HG02759 (cell line): ENCODE measurements at regions not wholly inside any gene's neighbourhood (a gene's known extent, or its start where the extent isn't known, plus 50 kb on each side); places are given as distances from the start of the nearest gene placed in this dataset.

Source experiments
- ATAC-seq: cut with Tn5 transposase; IDR thresholded peaks from one replicate; pipeline ENCODE4 v1.9.1; 2021; ENCODE audit warnings: mild to moderate bottlenecking, moderate library complexity; ENCODE audit not compliant: unreplicated experiment

DNA sequence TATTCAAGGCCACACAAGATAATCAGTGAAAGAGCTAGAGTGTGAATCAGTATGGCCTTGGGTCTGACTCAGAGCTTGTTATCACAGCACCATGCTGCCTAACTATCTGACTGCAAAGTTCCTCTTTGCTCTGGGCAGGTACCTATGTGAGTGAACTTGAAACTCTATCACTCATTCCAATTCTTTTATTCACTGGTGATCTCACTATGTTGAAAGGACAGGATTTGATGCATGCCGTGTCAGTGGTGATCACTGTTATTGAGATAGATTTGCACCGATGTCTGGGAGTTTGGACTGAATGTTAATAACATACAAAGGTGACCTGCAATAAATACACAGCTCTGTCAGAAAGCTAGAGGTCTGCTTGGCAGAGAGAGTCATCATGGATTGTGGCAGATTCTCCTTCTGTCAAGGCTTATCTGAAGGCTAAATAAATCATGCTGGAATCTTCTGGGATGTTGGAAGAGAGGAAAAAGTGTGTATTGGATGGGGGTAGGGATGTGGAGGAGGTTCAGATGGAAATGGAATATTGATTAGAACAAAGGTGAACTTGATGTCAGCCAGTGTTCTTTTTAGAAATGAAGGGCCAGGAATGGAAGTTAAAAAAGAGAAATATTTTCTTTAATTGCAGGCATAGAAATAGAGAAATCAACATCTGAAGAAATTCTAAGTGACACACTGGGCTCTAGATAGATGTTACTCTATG is 91.8 kb upstream of the TNC start:
- ATAC-seq = peak; percentile 61

DNA sequence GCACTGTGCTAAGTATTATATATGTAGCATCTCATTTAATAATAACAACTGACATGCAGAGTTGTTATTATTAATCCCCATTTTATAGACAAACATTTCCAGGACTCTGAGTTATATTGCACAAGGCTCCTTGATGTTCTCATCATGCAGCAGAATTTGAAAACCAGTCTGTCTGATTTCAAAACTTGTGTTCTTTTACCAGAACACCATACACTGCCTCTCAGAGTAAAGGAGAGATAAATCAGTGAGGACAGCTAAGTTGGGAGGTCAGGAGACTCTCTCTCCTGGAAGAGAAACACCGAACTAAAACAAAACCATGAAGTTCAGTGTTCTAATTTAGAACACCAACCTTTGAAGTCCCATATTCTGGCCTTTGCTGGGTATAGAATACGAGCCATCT is 92.7 kb upstream of the TNC start:
- ATAC-seq = no peak

DNA sequence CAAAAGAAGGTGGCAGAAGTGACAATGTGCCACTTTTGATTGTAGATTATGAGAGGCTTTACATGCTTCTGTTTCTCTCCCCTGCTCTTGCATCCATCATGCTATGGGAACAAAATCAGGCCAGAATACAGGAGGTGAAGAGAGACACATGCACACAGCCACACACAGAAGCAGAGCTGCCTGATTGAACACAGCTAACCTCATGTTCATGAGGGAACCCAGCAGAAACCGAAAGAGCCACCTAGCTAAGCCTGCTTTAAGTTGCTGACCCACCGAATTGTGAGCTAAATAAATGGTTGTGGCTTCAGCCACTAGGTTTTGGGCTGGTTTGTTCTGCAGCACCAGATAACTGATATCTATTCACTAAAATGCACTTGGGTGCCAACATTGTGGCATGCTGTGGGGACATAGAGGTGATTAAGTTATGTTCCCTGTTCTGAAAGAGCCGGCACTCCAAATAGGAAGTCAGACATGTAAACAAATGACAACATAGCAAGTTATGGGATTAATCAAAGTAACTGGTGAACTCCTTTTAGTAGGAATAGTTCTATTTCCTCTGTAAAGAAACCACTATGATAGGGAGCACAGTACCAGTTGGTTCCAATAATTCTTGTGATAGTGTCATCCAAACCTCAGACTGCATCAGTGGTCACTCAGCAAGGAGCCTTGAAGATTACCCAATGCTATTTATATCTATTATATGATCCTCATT is 93.6 kb upstream of the TNC start:
- ATAC-seq = peak; percentile 65

DNA sequence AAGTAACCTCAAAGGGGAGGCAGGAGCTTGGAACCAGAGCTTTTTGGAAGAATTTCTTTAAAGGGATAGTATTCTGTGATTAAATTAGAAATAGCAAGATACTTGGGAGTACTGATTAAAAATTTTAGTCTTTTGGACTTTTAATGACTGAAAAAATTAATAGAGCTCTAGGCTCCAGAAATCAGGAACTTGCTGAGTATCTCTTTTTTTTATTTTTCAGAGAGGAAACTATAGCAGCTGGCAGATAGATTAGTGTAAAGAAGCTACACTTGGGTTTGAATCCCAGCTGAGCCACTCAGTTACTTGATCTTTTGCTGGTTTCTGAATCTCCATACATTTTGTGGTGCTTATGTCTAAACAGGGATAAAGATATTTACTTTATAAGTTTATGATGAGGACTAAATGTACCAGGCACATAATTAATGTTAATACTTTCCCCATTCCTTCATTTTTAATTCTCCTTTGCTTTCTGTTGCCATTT is 94.2 kb upstream of the TNC start:
- ATAC-seq = no peak

DNA sequence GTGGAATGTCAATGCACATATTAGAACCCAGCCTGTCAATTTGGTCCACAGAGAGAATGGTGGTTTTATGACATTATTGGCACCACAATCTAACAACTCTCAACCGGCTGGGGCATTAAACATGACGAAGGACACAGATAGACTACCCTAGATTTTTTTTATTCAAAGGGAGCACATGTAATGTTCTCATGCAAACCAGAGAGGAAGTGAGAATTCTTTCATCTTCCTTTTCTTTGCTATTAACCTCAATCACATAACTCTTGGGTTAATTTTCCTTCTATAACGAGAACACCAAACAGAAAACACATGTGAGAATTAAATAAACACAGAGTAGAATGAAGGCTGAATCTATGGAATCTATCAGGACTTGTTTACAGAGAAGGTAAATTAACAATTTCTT is 94.9 kb upstream of the TNC start:
- ATAC-seq = no peak

DNA sequence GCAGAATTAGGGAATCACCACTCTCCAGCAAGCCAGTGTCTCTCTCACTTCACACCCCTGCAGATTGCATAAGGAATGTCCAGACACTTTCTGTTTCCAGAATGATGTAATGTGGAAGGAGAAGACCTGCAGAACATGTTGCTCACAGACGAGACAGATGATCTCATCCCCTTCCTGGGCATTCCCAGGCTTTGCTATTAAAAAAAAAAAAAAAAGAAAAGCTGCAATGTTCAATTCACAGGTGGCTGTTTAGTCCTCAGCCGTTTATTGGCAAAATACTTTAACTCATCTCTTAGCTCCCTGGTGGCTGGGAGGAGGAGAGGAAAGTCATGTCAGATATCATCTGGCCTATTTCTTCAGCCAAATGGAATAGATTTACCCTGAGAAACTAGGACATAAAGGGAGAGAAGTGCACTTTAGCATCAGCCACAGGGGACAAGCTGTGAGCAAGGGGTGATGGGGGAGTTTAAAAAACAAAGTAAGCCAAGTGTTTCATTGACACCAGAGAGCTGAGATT is 95.9 kb upstream of the TNC start:
- ATAC-seq = no peak

DNA sequence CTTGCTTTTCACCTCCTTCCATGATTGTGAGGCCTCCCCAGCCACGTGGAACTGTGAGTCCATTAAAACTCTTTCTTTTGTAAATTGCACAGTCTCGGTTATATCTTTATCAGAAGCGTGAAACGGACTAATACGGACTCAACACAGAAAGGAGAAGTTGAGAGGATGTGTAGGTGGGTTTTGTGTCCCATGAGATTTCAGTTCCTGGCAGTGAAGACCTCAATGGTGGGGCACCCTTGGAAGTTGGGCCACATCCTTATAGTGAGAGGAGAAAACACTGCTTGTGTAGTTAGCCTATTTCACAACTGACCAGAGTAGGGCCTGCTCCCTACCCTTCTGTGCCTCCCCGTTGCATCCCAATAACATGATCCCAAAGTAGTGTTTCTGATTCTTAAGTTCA is 98.9 kb upstream of the TNC start:
- no peak for ATAC-seq

DNA sequence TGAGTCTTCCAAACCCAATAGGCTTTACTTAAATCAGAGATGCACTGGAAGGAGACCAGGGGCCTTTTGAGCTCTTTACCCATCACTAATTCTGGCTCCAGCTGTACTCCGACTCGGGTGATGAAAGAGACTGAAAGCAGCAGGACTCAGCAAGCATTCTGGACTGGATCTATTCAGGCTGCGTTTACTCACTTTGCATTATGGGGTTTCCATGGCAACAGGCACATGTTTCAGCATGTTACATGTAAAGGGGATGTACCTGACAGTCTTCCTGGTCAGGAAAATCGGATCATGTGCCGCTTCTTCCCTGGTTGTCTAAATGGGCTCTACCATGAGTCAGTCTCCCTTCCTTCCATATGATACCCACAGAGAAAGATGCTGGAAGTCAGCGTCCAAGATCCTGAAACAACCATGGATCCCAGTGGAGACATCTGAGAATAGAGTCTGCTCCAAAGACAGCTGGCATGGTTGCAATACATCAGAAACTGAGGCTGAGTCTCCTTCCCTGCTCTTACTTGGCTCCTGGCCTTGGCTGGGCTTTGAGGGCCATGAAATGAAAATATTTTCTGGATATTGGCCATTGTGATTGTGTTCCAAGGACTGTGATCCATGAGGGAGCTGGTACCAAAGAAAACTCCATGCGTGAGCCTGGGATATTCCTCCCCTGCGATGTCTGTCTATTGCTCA is 102.5 kb upstream of the TNC start:
- no peak for ATAC-seq

DNA sequence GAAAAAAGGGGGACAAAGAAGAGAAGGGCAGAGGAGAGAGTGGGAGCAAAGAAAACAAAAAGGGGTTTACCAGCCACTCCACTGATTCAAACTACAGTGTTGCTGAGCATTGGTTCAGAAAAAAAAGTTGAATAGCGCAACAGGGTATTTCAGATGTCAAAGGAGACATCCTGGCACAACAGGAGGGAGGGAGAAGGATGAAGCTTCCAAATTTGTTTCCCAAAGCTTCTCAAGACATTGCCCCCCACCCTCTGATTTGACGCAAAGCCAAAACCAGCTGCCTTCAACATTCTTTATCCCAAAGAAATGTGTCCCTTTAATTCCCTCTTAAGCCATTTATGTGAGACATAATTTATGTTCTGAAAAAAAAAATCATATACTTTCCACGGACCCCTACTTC is 105.5 kb upstream of the TNC start:
- ATAC-seq = no peak

DNA sequence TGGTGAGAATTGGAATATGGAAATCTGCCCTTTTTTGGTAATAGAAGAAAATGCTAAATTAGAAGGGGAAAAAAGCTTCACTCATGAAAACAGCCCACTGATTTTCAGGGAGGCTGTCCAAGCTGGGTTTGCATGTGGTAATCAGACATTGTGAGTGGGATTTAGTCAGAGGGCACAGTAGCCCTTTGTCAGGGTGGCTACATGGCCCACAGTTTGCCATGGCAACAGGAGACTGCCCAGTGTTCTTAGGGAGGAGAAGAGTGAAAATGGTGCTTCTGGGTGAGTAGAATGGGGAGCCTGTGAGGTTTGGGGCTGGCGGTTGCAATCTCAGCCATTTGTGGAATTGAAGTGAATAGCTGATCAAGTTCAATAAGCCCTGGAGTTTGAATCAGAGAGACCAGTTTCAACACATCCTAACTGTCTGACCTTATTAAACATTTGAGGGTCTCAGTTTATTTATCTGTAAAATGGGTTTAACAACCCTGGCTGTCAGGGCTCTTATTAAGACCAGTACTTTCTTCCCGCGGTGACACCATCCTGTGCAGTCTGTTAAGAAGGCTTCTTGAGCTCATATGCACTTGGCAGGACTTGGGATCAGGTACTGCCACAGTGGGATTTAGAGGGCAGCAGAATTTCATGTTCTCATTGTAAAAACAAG is 107.6 kb upstream of the TNC start:
- ATAC-seq = no peak

DNA sequence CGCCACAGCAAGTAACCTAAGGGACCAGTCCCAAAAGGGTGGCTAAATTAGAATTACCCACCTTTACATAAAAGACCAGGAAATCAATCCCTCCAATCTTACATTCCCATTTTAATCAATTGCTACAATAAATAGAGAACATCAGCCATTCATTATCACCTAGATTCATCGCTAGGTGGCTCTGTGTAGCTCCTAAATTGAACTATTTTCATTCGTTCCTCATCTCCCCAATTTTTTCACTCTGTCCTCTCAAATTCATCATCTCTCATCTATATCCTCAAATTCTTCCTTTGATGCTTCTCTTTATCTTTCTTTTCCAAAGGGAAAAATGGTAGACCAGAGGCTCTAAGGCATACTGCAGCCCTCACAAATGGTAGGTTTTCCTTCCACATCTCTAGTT is 108.2 kb upstream of the TNC start:
- ATAC-seq = no peak

DNA sequence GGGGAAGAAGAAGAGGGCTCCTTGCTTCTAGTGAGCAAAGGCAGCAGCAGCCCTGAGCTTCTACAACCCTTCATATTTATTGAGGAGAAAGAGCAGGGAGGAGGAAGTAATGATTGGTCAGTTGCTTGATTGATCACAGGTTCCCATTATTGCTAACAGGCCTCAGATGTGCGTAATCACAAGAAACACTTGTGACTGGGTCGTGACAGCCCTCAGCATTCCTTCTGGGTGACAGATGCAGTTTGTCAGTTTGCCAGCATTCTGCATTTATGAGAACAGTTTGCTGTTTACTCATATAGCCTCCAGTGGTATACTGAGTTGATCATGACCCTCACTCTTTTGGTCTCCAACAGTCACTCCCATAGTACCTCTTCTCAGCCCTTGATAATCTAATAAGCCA is 111.5 kb upstream of the TNC start:
- ATAC-seq = no peak

DNA sequence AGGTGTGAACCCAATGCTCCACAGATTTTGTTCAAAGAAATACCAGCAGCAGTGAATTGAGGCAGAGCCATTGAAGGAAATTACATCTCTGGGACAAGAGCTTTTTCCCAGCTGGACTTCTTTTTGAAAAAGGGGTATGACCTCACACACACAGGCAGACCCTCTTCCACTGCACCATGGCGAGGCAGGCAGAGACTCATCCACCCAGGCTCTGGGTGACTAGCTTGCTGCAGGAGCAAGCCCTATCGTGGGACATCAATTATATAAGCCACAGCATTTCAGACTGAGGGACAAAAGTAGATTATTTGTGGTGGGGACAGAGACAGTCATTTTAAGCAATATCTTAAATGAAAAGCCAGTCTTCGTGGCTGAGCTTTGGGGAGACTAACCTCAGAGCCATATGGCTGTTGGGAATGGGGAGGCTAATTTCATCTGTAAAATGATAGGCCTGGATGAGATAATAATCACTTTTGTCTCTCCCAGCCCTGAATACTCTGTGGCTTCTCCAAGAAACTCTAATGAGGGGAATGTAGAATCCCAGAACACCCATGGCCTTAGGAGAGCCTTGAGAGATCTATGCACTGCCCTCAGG is 113.1 kb upstream of the TNC start:
- no peak for ATAC-seq

DNA sequence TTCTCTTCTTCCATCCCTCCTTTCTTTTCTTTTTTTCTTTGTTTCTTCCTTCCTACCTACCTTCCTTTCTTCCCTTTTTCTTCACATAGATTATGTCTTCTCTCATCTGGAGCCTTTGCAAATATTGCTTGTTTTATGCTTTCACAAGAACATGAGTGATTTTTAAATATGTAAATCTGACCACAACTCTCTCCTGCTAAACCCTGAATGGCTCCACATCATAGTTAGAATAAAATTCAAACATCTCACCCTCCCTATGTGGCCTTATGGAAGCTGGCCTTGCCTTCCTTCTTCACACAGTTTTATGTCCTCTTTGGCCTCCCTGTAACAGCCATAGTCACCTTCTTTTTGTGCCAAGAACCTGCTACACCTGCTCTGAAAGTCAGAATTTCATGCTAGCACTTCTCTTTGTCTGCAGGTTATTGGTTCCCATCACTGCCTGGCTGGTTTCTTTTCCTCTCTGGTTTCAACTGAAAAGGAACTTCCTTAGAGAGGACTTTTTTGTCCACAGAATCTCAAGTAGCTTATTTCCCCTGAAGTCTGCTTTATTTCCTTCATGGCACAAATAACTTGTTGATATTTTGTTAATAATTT is 114.3 kb upstream of the TNC start:
- no peak for ATAC-seq

DNA sequence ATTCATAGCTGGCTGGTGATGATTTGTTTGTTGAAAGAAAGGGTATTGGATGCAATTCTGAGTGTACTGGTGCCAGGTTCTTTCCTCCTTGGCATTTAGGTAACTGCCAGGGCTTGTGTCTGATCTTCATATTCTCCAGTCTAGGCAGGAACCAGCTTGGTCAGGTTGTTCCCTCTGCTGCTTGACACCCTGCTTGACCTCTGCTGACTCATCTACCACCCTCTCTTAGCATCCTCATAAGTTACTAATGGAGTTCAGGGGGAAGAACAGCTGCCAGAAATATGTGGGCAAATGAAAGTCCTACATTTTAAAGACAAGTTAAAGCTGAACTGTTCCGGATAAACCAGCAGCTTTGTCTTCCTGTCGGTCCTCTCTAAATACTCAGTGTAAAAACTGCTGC is 116.1 kb upstream of the TNC start:
- peak; percentile 77 for ATAC-seq

DNA sequence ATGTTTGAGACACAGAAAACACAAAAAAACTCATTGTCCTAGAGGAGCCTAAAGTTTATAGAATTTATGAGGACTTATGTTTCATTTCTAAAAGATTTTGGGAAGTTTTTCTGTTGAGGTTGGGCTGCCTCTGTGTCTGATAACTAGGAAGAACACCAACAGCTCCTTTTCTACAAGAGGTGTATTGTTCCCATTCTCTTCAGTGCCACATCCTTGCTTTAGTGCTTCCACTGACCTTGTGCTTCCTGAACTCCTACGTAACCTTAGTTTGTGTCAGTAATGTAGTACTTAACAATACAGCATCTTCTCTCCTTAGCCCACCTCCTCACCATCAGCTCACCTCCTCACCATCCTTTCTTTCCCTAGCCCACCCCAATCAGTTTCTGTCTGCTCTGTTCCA is 117.3 kb upstream of the TNC start:
- no peak for ATAC-seq

DNA sequence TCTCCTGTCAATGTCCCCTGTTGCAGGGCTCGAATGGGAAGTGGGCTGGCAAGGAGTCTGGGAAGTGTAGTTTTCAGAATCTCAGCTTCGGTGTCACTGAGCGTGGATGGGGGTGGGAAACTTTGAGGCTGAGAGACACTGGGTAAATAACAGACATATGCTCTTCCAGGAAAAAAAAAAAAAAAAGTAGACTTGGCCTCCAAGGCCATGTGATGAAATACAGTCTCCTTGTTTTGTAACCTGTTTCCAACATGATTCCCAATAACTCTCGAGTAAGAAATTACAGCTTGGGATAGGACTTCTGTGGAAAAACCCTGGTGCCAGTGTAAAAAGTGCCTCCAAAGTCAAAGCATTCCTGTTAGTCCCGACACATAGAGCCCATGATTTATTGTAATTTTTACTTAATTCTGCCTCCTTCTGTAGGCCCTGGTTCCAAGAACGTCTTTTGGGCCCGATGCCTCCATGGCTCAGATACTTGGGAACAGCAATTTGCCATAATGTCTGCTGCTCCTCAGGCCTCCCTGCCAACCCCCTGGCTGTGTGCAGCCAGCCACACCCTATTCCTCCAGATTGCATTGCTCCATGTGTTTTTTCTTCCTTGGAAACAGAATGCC is 119.5 kb upstream of the TNC start:
- ATAC-seq = no peak

DNA sequence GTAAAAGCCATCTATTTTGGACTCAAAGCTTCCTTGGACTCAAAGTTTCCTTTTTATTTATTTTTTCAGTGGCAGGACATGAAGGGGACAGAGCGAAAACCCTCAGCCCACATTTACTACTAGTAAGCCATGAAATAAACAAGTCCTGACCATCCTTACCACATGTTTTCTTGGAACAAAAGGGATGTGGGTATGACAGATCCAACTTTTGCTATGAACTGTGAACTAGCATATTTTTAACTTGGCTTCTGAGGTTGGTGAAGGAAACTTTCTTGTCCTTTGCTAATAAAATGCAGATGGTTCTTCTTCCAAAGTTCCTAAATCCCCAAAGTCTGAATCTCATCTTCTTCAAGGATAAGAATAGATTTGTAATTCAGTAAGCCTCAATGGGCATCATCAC is 122.7 kb upstream of the TNC start:
- ATAC-seq = no peak

DNA sequence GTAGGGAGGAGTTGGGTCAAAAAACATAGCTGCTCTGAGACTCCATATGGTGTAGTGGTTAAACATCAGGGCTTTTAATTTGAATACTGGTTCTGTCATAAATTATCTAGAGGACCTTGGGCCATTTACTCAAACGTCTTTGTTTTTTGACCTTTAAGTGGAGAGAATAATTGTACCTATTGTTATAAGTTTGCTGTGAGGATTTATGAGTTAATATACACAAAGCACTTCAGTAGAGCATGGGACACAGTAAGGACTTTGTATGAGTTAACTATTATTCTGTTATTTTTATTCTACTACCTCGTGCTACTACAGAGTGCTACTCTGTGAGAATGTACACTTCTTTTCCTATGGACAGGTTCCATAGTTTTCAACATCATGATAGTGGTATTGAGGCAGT is 123.7 kb upstream of the TNC start:
- ATAC-seq = no peak

DNA sequence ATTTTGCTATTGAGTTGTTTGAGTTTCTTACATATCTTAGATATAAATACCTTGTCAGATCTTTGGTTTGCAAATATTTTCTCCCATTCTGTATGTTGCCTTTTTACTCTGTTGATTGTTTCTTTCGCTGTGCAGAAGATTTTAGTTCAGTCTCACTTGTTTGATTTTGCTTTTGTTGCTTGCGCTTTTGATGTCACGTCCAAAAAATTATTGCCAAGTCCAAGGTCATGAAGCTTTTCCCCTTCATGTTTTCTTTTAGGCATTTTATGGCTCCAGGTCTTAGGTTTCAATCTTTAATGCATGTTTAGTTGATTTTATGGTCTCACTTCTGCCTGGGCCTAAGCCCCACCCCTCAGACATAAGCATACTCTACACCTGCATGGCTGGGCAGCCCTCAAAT is 131.5 kb upstream of the TNC start:
- ATAC-seq = no peak
